Left hindlimb (tissue), 1 donor: ENCODE measurements at regions not wholly inside any gene's neighbourhood (a gene's known extent, or its start where the extent isn't known, plus 50 kb on each side); places are given as distances from the start of the nearest gene placed in this dataset.

Source experiments
- DNase-seq: peaks from one replicate; pipeline ENCODE4 v3.0.0-alpha.2; 2018

DNA sequence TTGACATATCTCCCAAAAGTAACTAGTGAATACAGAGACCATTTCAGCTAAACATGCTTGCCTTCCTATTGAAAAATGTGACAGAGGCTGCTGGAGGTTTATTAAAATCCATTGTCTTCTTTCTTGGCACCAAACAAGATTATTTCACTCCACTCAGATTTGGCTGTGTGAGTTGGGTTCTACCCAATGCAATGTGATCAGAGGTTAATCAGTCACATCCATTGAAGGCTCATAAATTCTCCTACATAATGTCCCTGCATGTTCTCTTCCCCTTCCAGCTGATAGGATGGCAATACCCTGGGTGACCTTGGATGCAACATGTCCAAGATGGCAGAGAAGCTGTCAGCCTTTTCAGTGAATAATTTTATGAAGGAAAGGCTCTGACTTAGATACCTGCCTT, 54.5 kb downstream of the TKTL2 start:
- no peak for DNase-seq

DNA sequence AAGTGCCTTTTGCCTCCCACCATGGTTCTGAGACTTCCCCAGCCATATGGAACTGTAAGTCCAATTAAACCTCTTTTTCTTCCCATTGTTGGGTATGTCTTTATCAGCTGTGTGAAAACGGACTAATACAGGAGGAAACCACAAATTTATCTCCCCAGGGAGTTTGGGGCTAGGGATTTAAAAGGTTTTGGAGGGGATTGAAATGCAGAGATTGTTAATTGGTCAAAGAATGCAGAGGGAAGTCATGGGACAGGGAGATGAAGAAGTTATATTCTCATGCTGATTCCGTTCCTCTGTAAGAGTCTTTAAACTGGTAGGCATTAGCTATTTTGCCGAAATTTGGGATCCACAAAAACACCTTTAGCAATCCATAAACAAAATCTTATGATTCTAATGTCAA, 57.9 kb downstream of the TKTL2 start:
- DNase-seq, result no peak

DNA sequence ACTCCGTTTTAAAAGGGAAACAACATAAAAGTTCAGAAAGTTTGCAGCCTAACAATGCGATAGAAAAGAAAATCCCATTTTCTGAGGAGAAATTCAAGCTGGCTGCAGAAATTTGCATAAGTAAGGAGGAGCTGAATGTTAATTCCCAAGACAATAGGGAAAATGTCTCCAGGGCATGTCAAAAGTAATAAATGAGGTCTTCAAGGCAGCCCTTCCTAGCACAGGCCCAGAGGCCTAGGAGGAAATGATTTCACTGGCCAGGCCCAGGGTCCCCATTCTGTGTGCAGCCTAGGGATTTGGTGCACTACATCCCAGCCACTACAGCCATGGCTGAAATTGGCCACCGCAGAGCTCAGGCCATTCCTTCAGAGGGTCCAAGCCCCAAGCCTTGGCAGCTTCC, 59.3 kb downstream of the TKTL2 start:
- no peak for DNase-seq

DNA sequence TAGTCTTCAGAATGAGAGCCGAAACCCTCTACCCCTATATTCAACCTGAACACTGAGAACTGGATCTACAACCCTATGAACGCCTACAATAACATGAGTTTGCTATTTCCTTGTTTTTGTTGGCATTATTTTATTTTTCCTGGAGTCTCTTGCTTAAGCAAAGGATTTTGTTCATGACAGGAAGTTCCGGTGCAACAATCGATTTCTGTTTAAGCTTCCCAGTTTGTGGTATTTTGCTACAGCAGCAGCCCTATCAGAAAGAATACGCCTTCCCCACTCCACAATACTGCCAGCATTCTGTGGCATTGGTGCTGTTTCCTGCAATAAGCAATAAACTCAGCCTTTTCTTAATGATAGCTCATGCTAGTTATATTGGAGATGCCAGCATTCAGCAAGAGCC, 60.9 kb downstream of the NPY5R start:
- peak; percentile 31 for DNase-seq

DNA sequence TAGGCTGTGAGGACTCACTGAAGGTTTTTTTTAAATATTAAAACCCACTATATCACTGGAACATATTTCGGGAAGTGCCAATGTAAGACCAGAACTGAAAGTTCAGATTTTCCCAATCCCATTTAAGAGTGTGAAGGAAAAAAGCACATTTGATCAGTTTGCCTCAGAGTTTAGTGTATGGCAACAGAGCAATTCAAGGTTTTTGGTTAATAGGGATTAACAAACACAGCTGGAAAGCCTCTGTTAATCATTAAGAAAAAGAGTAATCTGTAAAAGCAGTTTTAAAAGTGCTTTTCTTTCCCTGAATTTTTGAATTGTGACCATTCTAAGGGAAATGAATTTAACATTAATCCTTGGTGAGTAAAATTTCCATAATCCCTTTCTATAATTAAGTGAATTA, 60.4 kb downstream of the NPY5R start:
- DNase-seq, result no peak
